C4-2B (cell line): ENCODE measurements at regions not wholly inside any gene's neighbourhood (a gene's known extent, or its start where the extent isn't known, plus 50 kb on each side); places are given as distances from the start of the nearest gene placed in this dataset.

Experiments
- H3K27ac ChIP-seq: fragments of 450-650 bp; 2 replicates; pipeline ENCODE4 v1.5.1; 2017
- CTCF ChIP-seq: fragments of 450-650 bp; conservative IDR thresholded peaks from 2 replicates; pipeline ENCODE4 v1.5.1; 2017; ENCODE audit warnings: mild to moderate bottlenecking
- ZFX ChIP-seq: fragments of 450-650 bp; IDR thresholded peaks from 2 replicates; pipeline ENCODE4 v1.6.1; 2017

GRCh38 chr7:24050991-24051560 is 232.9 kb upstream of the NPY start:
- TF ChIP-seq CTCF, result no peak
- TF ChIP-seq ZFX, result no peak
- no peak overlapping the region for H3K27ac ChIP-seq

GRCh38 chr7:24051651-24052050 is 232.3 kb upstream of the NPY start:
- TF ChIP-seq CTCF (no peak), ZFX (no peak)
- H3K27ac ChIP-seq, result no peak overlapping the region

- TF ChIP-seq ZFX (no peak), CTCF (no peak)
- no peak overlapping the region for H3K27ac ChIP-seq
These were observed 231.3 kb upstream of the NPY start for GRCh38 chr7:24052572-24053260.

- TF ChIP-seq ZFX, result no peak
- no peak for TF ChIP-seq CTCF
- no peak overlapping the region for H3K27ac ChIP-seq
These were observed 229.8 kb upstream of the NPY start for GRCh38 chr7:24054236-24054635.

GRCh38 chr7:24057243-24057642 is 226.7 kb upstream of the NPY start:
- TF ChIP-seq ZFX, result no peak
- peak; percentile 53 for TF ChIP-seq CTCF
- no peak overlapping the region for H3K27ac ChIP-seq

- H3K27ac ChIP-seq, result no peak overlapping the region
- TF ChIP-seq CTCF (no peak), ZFX (no peak)
These were observed 225.0 kb upstream of the NPY start for GRCh38 chr7:24058953-24059352.

- H3K27ac ChIP-seq, result no peak overlapping the region
- TF ChIP-seq ZFX (no peak), CTCF (no peak)
These were observed 224.2 kb upstream of the NPY start for GRCh38 chr7:24059775-24060174.
